ENCODE measurements at regions not wholly inside any gene's neighbourhood (a gene's known extent, or its start where the extent isn't known, plus 50 kb on each side); places are given as distances from the start of the nearest gene placed in this dataset.

DNA sequence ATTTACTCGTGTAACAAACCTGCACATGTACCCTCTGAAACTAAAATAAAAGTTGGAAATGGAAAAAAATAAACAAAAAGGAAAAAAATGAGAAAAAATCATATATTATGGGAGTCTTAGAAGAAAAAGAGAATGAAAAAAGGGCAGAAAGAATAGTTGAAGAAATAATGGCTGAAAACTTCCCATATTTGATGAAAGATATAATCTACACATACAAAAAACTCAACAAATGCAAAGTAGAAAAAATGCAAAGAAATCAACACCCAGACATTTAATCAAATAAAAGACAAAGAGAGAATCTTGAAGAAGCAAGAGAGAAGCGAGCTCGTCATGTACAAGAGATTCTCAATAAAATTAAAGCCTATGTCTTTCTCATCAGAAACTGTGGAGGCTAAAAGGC, 73.8 kb downstream of the SLC25A46 start:
- H3K27me3 ChIP-seq, result no peaks in the 10 kb centered on the region
- ATAC-seq, result no peak
- intact Hi-C loops (cut with DNase I), result no loop called here
- peaks cover 0 to 34% (median 10%) of the 10 kb centered on the region in 11 donors for H3K9me3 ChIP-seq
- no peak overlapping the region for H3K4me3 ChIP-seq
- WGBS, 2 donors, result 83 to 86% methylated on average over 3 of the region's 3 CpGs
- H3K36me3 ChIP-seq, result no peaks in the 10 kb centered on the region
- H3K4me1 ChIP-seq, result no peaks in the 10 kb centered on the region
- no peak for DNase-seq
- no peak overlapping the region for H3K27ac ChIP-seq
- TF ChIP-seq CTCF (IDR thresholded peaks at IDR 0.05), result no peak

- 37 to 41% methylated on average over 1 of the region's 1 CpG for WGBS, 2 donors
- H3K27ac ChIP-seq, result no peak overlapping the region
- H3K9me3 ChIP-seq, result peaks cover 0 to 34% (median 10%) of the 10 kb centered on the region in 11 donors
- H3K4me1 ChIP-seq, result no peaks in the 10 kb centered on the region
- TF ChIP-seq CTCF (IDR thresholded peaks at IDR 0.05), result no peak
- H3K27me3 ChIP-seq, result no peaks in the 10 kb centered on the region
- ATAC-seq, result no peak
- no peak overlapping the region for H3K4me3 ChIP-seq
- no peak for DNase-seq
- no peaks in the 10 kb centered on the region for H3K36me3 ChIP-seq
- intact Hi-C loops (cut with DNase I), result no loop called here
Measured at GRCh38 chr5:110815916-110816605, 77.3 kb downstream of the SLC25A46 start.

DNA sequence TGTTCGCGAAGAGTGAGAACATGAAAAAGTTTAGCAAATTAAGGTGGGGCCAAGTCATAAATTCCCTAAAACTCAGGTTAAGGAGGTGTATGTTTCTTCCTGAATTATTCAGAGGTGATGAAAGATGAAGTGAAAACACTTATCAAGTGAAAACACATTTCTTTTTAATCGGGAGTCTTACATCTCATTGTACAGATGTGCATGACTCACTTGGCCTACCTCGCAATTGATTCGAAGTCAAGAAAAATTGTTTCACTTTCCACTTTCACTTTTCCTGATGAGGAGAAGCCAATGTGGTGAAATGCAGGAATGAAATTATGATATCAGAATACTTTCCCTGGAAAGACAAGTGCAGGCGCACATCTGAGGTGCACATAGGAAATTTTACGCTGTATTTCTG, 78.7 kb downstream of the SLC25A46 start:
- DNase-seq (no peak), ATAC-seq (no peak)
- Histone ChIP-seq H3K4me1 (no peaks in the 10 kb centered on the region), H3K4me3 (no peak overlapping the region), H3K27me3 (no peaks in the 10 kb centered on the region), H3K36me3 (no peaks in the 10 kb centered on the region), H3K9me3 (peaks cover 0 to 20% (median 5%) of the 10 kb centered on the region in 11 donors), H3K27ac (no peak overlapping the region)
- TF ChIP-seq CTCF (IDR thresholded peaks at IDR 0.05), result no peak
- WGBS, 2 donors, result 75 to 83% methylated on average over 7 of the region's 7 CpGs
- intact Hi-C loops (cut with DNase I), result no loop called here

DNA sequence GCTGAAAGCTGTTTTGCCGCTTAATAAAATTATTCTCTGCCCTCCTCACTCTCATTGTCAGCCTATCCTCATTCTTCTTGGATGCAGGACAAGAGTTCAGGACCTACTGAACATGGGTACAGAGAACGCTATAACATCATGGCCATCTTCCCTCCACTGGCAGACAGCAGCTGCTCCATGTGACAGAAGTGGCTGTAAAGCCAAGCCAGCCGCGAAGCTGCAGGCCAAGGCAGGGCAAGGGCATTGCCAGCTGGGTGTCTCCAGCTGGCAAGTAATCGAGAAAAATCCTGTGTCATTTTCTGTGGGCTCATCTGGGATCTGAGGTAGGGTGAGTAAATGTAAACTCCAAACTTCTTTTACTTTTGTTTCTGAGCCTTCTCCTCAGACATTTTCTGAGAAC, 84.8 kb downstream of the SLC25A46 start:
- ATAC-seq, result no peak
- WGBS, 2 donors, result 88 to 90% methylated on average over 5 of the region's 5 CpGs

More for the DNA sequence above, 84.8 kb downstream of the SLC25A46 start:
- H3K9me3 ChIP-seq, result peaks cover 0 to 48% (median 16%) of the 10 kb centered on the region in 11 donors
- no peaks in the 10 kb centered on the region for H3K4me1 ChIP-seq
- H3K36me3 ChIP-seq, result no peaks in the 10 kb centered on the region
- intact Hi-C loops (cut with DNase I), result no loop called here
- no peak for TF ChIP-seq CTCF (IDR thresholded peaks at IDR 0.05)
- H3K27ac ChIP-seq, result no peak overlapping the region
- no peaks in the 10 kb centered on the region for H3K27me3 ChIP-seq
- H3K4me3 ChIP-seq, result no peak overlapping the region
- DNase-seq, result no peak
